GM11168 (cell line): ENCODE measurements at regions not wholly inside any gene's neighbourhood (a gene's known extent, or its start where the extent isn't known, plus 50 kb on each side); places are given as distances from the start of the nearest gene placed in this dataset.

Source experiments
- in situ Hi-C: fragments of 300-500 bp; cut with MboI; formaldehyde crosslinking; loops from one replicate; pipeline ENCODE4 v1.12.0; 2022; ENCODE audit warnings: low sequenced_read_pairs; ENCODE audit not compliant: unreplicated experiment

GRCh38 chr1:195332102-195332501, 1276.1 kb downstream of the KCNT2 start:
- in situ Hi-C loops = no loop called here

- in situ Hi-C loops = no loop called here
Observed at GRCh38 chr1:195328681-195329080, 1279.6 kb downstream of the KCNT2 start.

- in situ Hi-C loops = no loop called here
Observed at GRCh38 chr1:195328102-195328501, 1280.1 kb downstream of the KCNT2 start.

GRCh38 chr1:195327361-195327760, 1280.9 kb downstream of the KCNT2 start:
- in situ Hi-C loops = no loop called here

- in situ Hi-C loops = no loop called here
Observed at GRCh38 chr1:195326325-195326724, 1281.9 kb downstream of the KCNT2 start.

GRCh38 chr1:195325181-195325580, 1283.1 kb downstream of the KCNT2 start:
- in situ Hi-C loops = no loop called here

GRCh38 chr1:195306281-195306680, 1302.0 kb downstream of the KCNT2 start:
- in situ Hi-C loops = no loop called here

- in situ Hi-C loops = no loop called here
Observed at GRCh38 chr1:195294911-195295310, 1313.3 kb downstream of the KCNT2 start.

GRCh38 chr1:195278644-195279043, 1329.6 kb downstream of the KCNT2 start:
- in situ Hi-C loops = no loop called here

GRCh38 chr1:195275710-195276109, 1332.5 kb downstream of the KCNT2 start:
- in situ Hi-C loops = no loop called here

- in situ Hi-C loops = no loop called here
Observed at GRCh38 chr1:195251900-195252299, 1356.3 kb downstream of the KCNT2 start.

- in situ Hi-C loops = no loop called here
Observed at GRCh38 chr1:195243492-195243891, 1364.7 kb downstream of the KCNT2 start.

GRCh38 chr1:195241066-195241465, 1367.2 kb downstream of the KCNT2 start:
- in situ Hi-C loops = no loop called here

- in situ Hi-C loops = no loop called here
Observed at GRCh38 chr1:195238313-195238712, 1369.9 kb downstream of the KCNT2 start.

GRCh38 chr1:195236991-195237889, 1371.0 kb downstream of the KCNT2 start:
- in situ Hi-C loops = no loop called here

- in situ Hi-C loops = no loop called here
Observed at GRCh38 chr1:195218428-195219212, 1389.6 kb downstream of the KCNT2 start.

- in situ Hi-C loops = no loop called here
Observed at GRCh38 chr1:195202241-195202640, 1406.0 kb downstream of the KCNT2 start.

- in situ Hi-C loops = no loop called here
Observed at GRCh38 chr1:195200772-195201171, 1407.5 kb downstream of the KCNT2 start.

GRCh38 chr1:195197116-195197515, 1411.1 kb downstream of the KCNT2 start:
- in situ Hi-C loops = no loop called here

GRCh38 chr1:195195423-195196057, 1412.7 kb downstream of the KCNT2 start:
- in situ Hi-C loops = no loop called here

GRCh38 chr1:195193134-195193533, 1415.1 kb downstream of the KCNT2 start:
- in situ Hi-C loops = no loop called here
